G401 (cell line): ENCODE measurements at regions not wholly inside any gene's neighbourhood (a gene's known extent, or its start where the extent isn't known, plus 50 kb on each side); places are given as distances from the start of the nearest gene placed in this dataset.
"Not testable (repeated sequence)": the region's sequence is repeated elsewhere in the genome, so short reads cannot be mapped to it uniquely, and the experiment has no call there.

Experiments
- DNase-seq: peaks from one replicate; pipeline ENCODE4 v3.0.0-alpha.2; 2015; ENCODE audit warnings: low spot score
- in situ Hi-C: cut with HindIII; loops from 2 replicates; pipeline ENCODE4 v1.10.0; 2016; ENCODE audit warnings: low sequenced_read_pairs, mixed read lengths

DNA sequence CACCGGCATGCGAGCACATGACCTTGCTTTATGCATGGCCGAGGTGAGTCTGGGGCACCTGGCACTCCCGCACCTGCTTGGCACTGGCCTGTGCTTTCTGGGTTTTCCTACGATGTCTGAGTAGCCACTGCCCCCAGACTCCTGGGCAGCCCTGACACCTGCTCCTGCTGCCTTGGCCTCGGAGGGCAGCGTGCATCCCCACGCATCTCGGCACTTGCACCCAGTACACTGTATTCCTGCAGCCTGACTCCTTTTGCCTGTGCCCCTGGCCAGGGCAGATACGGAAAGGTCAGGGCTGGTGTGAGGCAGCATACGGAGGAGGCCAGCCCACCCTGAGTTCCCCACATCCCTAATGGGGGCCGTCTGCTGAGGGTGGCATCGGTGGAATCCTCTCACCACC, 340.6 kb downstream of the TEX29 start:
- DNase-seq: no peak
- in situ Hi-C loops: no loop called here

DNA sequence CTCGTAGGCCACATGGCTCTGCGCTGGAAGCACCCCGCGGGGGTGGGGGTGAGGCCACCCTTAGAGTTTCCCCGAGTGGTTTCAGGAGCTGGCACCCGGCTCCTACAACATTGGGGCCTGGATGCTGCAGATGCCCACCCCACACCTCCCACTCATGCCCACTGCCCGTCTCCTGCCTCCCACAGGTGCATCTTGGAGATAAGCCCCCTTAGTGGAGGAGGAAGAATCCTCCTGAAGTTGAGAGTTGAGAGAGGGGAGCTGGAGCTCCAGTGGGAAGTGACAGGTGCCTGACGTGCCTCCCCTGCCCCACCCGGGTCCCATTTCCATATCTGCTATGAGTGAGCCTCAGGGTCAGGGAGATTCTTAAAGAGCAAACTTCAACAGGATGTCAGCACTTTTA, 341.3 kb downstream of the TEX29 start:
- DNase-seq: no peak
- in situ Hi-C loops: no loop called here

DNA sequence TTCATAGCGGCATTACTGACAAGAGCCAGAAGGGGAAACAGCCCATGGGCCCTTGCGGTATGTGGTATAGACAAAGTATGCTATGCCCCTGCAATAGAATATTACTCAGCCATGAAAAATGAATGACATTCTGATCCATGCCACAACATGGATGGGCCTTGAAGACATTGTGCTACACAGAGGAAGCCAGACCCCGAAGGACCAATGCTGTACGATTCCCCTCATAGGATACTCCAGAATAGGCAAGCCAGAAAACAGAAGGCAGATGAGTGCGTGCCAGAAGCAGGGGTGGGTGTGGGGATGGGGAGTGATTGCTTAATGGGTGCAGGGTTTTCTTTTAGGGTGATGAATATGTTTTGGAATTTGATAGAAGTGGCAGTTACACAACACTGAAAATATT, 342.0 kb downstream of the TEX29 start:
- in situ Hi-C loops: no loop called here
- DNase-seq: no peak

DNA sequence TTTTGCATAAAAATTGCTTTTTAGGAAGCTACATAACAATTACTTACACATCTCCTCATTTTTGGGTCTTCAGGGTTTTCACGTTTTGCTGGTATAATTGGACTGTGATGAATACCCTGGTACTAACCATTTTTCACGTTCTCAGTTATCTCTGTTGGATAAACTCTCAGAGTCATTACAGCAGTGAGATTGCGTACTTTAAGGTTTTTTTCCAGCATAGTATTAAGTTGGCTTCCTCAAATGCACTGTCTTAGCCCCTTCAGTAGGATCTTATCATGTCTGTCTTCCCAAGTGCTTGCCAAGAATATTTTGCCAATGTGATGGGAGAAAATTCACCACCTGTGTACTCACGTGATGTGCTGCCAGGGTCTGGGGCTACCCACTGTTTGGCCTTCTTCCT, 342.5 kb downstream of the TEX29 start:
- in situ Hi-C loops: no loop called here
- no peak for DNase-seq

DNA sequence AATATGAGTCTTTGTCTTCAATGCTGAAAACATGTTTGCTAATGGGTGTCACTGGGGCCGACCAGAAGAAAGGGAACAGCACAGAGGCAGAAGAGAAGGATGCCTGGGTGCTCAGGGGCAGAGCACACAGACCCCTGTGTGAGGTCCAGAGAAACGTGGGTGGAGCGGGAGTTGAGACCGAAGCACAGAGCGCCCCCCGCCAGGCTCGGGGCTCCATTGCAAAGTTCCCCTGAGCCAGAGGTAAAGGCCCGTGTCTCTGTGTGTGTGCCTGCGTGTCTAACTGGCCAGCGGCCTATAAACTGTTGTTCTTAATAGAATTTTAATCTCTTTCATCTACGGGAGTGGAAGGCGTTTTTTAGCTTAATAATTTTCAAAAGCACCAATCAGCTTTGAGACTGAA, 343.1 kb downstream of the TEX29 start:
- DNase-seq: no peak
- in situ Hi-C loops: no loop called here

DNA sequence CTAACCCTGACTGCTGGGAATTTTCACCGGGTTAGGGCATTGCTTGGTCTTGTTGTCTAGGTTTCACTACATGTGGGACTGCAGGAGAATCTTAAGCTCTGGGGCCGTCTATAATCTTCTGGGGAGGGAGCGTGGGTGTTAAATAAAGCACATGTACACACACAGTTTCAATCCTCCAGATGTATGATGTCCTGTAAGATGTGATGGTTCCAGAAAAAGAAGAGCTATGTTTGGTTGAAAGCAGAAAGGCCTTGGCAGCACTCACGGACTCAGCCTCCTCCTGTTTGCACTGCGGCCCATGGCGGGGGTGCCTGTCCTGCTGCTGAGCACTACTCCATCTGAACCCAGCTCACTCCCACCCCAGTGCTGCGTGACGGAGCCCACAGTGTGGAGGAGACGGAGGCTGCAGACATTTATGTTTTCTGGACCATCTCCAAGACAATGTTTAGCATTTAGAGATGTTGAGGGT, 343.5 kb downstream of the TEX29 start:
- no peak for DNase-seq
- in situ Hi-C loops: no loop called here

DNA sequence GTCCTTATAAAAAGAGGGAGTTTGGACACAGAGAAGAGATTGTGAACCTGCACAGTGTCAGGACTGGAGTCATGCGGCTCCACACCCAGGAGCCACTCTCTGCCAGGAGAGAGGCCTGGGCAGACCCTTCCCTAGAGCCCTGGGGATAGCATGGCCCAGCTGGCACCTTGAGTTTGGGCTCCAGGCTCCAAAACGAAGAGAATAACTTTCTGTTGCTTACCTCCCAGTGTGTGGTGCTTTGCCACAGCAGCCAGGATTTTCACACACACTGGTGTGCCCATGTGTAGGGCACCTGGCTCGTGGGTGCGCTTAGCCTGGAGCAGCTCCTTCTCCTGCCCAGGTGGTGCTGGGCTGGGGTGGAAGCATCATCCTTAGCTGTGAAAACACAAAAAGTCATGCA, 344.3 kb downstream of the TEX29 start:
- no peak for DNase-seq
- in situ Hi-C loops: no loop called here

DNA sequence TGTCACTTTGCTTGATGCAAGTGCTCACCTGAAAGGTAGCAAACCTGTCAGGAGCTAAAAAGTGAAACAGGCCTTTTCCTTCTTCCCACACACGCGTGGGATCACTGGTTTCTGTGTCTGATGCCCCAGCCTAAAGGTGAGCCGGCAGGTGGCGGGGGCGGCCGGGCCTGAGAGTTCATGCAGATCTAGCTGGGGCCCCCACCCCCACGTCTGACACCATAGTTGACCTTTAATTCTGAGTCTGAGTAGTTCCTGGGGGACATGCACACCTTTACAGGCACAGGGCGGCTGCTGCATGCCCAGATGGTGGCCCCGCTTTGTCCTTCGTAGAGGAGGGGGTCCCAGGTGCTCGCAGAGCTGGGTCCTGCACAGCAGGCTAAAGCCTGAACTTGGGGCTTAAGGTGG, 345.3 kb downstream of the TEX29 start:
- DNase-seq: no peak
- in situ Hi-C loops: no loop called here

DNA sequence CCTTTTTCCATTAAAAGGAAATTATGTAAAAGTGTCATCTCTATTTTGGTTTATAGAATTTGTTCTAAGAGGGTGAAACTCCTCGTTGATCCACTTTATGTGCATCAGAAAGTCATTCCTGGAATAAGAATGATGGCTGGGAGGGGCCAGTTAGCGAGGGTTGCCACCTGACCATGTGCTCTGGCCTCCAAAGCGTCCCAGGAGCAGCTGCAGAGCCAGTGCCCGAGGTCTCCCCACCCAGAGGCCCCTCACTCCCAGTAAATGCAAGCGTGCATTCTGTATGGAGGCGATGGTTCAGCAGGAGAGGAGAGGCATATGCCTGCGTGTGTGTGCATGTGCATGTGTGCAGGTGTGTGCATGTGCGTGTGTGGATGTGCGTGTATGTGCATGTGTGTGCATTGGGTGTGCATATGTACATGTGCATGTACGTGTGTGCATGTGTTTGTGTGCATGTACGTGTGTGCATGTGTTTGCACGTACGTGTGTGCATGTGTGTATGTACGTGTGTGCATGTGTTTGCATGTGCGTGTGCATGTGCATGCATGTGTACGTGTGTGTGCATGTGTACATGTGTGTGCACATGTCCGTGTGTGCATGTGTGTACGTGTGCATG, 345.8 kb downstream of the TEX29 start:
- in situ Hi-C loops: no loop called here
- DNase-seq: no peak

DNA sequence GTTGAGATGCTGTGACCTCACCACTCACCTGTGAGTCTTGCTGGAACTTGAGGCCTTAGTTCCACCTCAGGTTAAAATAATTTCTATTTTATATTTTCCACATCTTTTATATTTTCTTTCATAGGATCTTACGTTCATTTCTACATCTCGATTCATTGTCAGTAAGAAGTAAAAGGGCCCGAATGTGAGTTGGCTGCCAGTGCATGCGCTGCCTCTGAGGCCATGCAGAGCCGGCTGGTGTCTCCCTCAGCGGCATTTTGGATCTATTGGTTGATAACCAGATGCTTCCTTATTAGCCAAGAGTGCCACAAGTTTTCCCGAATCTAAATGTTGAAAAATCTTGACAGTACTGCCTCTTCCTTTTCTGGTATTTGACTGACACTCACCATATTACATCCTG, 347.3 kb downstream of the TEX29 start:
- no peak for DNase-seq
- in situ Hi-C loops: no loop called here

DNA sequence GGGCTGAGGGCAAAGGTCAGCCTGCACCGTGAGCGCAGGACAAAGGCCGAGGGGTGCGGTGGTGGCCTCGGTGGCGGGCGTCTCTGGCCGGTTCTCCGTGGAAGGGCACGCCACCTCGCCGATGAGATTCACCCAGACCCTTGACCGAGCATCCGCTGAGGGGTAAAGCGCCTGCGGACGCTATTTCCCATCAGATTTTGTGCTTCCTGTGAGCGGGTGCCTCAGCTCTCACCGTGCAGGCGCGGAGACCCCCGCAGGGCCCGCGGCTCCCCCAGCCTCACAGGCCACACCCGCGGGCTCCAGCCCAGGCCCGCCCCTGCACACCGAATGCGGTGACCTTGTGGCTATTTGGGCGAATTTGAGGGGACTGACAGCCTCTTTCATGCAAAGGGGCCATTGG, 348.0 kb downstream of the TEX29 start:
- no peak for DNase-seq
- in situ Hi-C loops: no loop called here

DNA sequence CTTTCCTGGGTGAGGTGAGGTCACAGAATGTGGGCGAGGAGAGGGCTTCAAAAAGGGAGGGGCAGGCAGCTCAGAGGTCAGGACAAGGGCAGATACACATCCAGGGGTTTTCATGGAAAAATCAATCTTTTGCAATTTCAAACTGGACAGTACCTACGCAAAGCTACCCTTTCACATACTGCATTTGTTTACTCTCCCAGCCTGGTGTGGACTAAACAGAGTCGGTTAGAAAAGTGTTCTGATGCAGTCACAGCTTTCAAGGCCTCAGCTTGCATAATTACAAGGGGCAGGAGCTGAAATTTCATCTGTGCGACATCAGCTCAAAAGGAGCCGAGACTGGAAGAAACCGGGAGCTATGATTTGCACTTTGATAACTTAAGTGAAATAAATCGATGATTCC, 351.8 kb downstream of the TEX29 start:
- in situ Hi-C loops: not testable (repeated sequence)

DNA sequence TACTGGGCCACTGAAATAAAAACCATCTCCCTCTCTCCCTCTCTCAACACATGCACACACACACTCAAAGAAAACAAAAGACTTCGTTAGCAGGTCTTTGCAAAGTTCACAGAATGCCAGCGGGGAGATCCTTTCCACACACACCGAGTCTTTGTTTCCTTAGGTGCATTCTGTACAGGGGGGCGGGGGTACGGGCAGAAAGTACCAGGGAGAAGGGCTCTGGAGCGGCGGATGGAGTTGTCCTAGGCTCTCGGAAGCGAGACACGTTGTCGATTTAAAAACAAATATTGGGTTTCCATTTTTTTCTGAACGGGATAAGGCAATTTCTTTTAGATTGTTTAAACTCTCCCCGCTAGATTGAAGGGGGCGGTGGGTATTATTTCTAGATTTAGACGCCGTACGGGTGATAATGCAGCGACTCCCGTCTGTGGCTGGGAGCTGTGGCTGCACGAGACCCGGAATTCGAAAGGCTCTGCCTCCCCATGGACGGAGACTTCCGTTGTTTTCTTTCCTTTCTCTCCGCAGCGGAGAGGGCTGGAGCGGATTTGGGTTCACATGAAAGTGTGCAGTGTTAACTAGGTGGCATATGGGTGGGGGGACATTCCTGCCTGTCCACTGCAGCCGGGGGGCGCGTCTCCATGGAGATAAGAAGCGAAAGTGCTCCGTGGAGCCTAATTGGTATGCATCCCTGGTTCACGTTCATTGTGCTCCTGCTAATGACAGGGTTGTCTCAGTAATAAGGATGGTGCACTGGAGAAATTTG, 357.9 kb downstream of the TEX29 start:
- DNase-seq, in situ Hi-C loops: not testable (repeated sequence)

More for the DNA sequence above, 351.8 kb downstream of the TEX29 start:
- DNase-seq: not testable (repeated sequence)

DNA sequence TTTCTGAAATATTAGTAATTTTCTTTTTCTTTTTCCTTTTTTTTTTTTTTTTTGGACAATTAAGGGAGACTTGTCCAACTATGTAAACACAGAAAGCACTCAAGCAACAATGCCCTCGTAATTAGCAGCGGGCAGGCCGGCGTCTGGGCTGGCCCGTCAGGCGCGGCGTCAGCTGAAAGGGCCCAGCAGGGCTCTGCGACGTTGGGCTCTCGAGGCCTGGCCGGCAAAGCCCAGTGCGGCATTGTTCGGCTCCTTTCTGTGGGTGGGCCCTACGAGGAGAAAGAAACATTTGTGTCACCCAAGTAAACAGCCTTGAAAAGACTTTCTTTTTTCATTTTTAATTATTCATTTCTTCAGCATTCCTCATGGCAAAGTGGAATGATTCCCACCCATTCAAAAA, 359.2 kb downstream of the TEX29 start:
- DNase-seq, in situ Hi-C loops: not testable (repeated sequence)

DNA sequence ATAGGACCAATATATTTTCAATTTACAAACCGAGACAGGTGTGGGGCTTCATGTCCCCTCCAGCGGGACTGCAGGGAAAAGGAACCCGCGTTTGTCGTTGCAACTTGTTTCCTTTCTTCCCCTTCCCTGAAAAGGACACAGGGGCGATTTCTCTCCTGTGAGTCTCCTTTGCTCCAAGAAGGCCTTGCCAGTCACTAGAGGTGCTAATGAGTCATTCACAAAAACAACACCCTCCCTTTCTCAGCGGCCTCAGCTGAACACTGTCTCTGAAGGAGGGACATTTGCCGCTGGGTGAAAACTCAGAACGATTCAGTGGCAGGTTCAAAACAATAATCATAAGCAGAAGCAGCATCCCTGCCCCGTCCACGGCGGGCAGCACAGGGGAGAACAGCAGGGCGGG, 359.7 kb downstream of the TEX29 start:
- in situ Hi-C loops: not testable (repeated sequence)

DNA sequence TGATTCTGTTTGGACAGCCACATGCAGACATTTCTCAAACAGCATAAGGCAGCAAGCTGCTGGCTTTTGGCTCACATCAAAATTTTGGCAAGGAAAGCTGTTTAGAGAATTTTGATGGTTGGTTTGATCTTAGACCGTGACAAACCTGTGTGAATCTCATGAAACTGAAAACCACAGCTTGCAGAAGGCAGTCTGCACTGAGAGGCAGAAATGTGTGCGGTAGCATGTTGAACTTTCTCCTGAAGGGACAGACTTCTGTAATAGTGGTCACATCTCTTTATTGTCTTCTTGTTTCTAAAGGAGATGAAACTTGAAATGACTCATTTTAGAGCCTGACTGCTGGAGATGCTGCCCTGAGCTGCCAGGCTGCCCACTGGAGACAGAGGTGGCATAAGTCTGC, 371.6 kb downstream of the TEX29 start:
- in situ Hi-C loops: not testable (repeated sequence)

More for the DNA sequence above, 359.7 kb downstream of the TEX29 start:
- DNase-seq: not testable (repeated sequence)

DNA sequence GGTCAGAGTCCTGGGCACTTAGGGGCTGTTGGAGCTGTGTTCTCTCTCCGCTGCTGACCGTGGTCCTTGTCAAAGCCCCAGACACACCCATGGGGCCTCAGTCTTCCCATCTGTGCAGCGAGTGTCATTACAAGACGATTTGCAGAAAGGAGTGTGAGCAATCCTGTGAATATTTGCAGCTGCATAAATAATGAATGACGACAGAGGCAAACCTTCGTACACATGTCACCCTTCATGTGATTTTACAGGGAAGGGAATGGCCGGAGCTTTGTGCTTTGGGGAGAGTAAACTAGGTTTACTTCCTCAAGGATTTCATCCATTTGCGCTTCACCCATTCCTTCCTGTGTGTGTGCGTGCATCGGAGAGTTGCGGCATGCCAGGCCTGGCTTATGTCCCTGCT, 370.8 kb upstream of the SOX1 start:
- in situ Hi-C loops, DNase-seq: not testable (repeated sequence)

More for the DNA sequence above, 371.6 kb downstream of the TEX29 start:
- not testable (repeated sequence) for DNase-seq

DNA sequence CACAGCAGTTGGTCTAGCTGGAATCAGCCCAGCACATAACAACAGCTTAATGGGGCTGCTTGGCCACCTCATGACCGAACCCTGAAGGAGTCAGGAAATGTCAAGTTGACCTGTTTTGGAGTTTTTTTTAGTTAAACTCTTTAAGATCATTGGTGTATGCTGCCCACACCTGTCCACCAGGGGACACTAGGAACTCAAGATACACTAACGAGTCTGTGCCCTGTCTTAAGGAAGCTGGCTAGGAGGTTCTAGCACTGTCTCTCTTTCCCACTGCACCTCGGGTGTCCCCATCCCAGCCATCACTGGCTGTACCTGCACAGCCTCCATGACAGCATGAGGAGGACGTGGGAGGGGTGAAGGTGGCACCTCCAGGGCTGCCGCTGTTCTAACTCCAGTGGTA, 364.9 kb upstream of the SOX1 start:
- in situ Hi-C loops, DNase-seq: not testable (repeated sequence)
